OCI-LY7 (cell line): ENCODE measurements at regions not wholly inside any gene's neighbourhood (a gene's known extent, or its start where the extent isn't known, plus 50 kb on each side); places are given as distances from the start of the nearest gene placed in this dataset.

Source experiments
- BruUV-seq: library from RNA; stranded (reverse); fragments of 400-500 nt; replicated peaks from 2 replicates; lab custom pipeline; 2021; lab: Mats Ljungman, UMichigan
- CTCF ChIA-PET: fragments of 300-600 bp; sonication (Branson Sonifier 250); formaldehyde crosslinking; loops from one replicate; lab custom pipeline; 2022; ENCODE audit warnings: antibody characterized with exemption; ENCODE audit not compliant: unreplicated experiment; lab: Charles Lee
- POLR2A ChIA-PET: fragments of 300-600 bp; sonication (Branson Sonifier 250); formaldehyde crosslinking; loops from one replicate; lab custom pipeline; 2022; ENCODE audit warnings: antibody characterized with exemption; lab: Charles Lee
- DNase-seq: peaks from one replicate; pipeline ENCODE4 v3.0.0-alpha.2; 2015; ENCODE audit warnings: low spot score
- H2AFZ ChIP-seq: fragments of 200-600 bp; sonication (generic), shearing (Covaris generic); 2 replicates; pipeline ENCODE4 v1.6.1; 2014; ENCODE audit warnings: mild to moderate bottlenecking, antibody characterized with exemption, low read length, moderate library complexity
- H3K27ac ChIP-seq: fragments of 200-600 bp; sonication (generic); 2 replicates; pipeline ENCODE4 v1.5.1; 2014; ENCODE audit warnings: mixed run types, low read depth, mild to moderate bottlenecking, moderate library complexity, low read length, inconsistent platforms; ENCODE audit not compliant: poor library complexity, severe bottlenecking
- H3K36me3 ChIP-seq: fragments of 200-600 bp; sonication (generic); 2 replicates; pipeline ENCODE4 v1.6.1; 2014; ENCODE audit warnings: mild to moderate bottlenecking, antibody characterized with exemption, low read length, moderate library complexity, mixed read lengths; ENCODE audit not compliant: insufficient read depth
- H3K4me1 ChIP-seq: fragments of 200-600 bp; sonication (generic); 2 replicates; pipeline ENCODE4 v1.5.1; 2014; ENCODE audit warnings: mild to moderate bottlenecking, low read length; ENCODE audit not compliant: insufficient read depth, poor library complexity, severe bottlenecking
- H3K4me2 ChIP-seq: fragments of 200-600 bp; sonication (generic); 2 replicates; pipeline ENCODE4 v1.6.1; 2014; ENCODE audit warnings: mild to moderate bottlenecking, low read length
- H3K4me3 ChIP-seq: fragments of 200-600 bp; sonication (generic); 2 replicates; pipeline ENCODE4 v1.5.1; 2014; ENCODE audit warnings: mild to moderate bottlenecking, low read depth, low read length; ENCODE audit not compliant: poor library complexity, severe bottlenecking
- H3K79me2 ChIP-seq: fragments of 200-600 bp; sonication (generic); 2 replicates; pipeline ENCODE4 v1.6.1; 2016; ENCODE audit warnings: low read depth, mild to moderate bottlenecking, low read length, moderate library complexity, mixed read lengths; ENCODE audit not compliant: insufficient read depth
- H3K9me2 ChIP-seq: fragments of 200-600 bp; sonication (generic); 2 replicates; pipeline ENCODE4 v1.6.1; 2016; ENCODE audit warnings: mild to moderate bottlenecking, low read length, mixed read lengths; ENCODE audit not compliant: insufficient read depth
- H3K9me3 ChIP-seq: fragments of 200-600 bp; sonication (generic); 2 replicates; pipeline ENCODE4 v1.6.1; 2014; ENCODE audit warnings: mild to moderate bottlenecking, mixed run types, low read length, mixed read lengths
- H4K20me1 ChIP-seq: fragments of 200-600 bp; sonication (generic); 2 replicates; pipeline ENCODE4 v1.6.1; 2014; ENCODE audit warnings: mild to moderate bottlenecking, antibody characterized with exemption, low read length, moderate library complexity, mixed read lengths; ENCODE audit not compliant: insufficient read depth
- EZH2phosphoT487 ChIP-seq: fragments of 200-600 bp; sonication (generic); IDR thresholded peaks from 2 replicates; pipeline ENCODE4 v1.6.1; 2018; ENCODE audit warnings: low read depth, borderline replicate concordance, mild to moderate bottlenecking, mixed run types, antibody characterized with exemption, low read length, moderate library complexity, mixed read lengths
- intact Hi-C: fragments of 100-400 bp; cut with micrococcal nuclease; formaldehyde crosslinking; loops from one replicate; pipeline ENCODE4 v1.10.0; 2022; ENCODE audit not compliant: unreplicated experiment
- TF ChIP-seq, protein P1 (sequence below): fragments of 200-600 bp; sonication (generic); conservative IDR thresholded peaks from 2 replicates; pipeline ENCODE4 v1.5.1; 2014; ENCODE audit warnings: mild to moderate bottlenecking, antibody characterized with exemption, low read length, moderate library complexity, mixed read lengths

DNA sequence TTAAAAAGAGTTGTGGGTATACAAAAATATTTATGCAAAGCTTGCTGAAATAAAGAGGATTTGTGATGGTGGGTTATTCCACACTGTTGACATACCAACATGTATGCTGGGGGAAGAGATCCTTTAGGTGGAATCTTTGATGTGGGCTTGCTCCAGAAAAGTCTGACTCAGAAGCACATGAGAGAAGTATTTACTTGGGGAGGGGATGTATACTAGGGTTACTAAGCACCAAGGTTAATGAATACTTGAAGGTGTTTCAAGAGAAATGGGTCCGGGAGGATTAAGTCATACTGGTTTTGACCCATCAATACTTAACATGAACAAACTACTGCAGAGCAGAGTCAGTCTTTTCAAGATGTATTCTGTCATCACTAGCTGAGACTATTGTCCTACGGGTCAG lies 316.4 kb upstream of the GRIN3A start:
- H3K4me2 ChIP-seq, result no peak overlapping the region
- no TSS peak for BruUV-seq
- H3K79me2 ChIP-seq, result no peaks in the 10 kb centered on the region; the same call in 1 of the 2 replicates
- ChIA-PET CTCF (no interaction called here), POLR2A (interaction anchor here (0.6 kb wide), 1 partner anchor 173 kb away, joined by 3 read pairs; no protein-coding TSS in a partner anchor)
- no peak overlapping the region for H2AFZ ChIP-seq
- H4K20me1 ChIP-seq, result no peaks in the 10 kb centered on the region
- no peak overlapping the region for H3K4me3 ChIP-seq
- no peaks in the 10 kb centered on the region for H3K36me3 ChIP-seq
- no peak for DNase-seq
- intact Hi-C loops, result no loop called here
- TF ChIP-seq EZH2phosphoT487, result no peak
- TF ChIP-seq, protein P1, sequence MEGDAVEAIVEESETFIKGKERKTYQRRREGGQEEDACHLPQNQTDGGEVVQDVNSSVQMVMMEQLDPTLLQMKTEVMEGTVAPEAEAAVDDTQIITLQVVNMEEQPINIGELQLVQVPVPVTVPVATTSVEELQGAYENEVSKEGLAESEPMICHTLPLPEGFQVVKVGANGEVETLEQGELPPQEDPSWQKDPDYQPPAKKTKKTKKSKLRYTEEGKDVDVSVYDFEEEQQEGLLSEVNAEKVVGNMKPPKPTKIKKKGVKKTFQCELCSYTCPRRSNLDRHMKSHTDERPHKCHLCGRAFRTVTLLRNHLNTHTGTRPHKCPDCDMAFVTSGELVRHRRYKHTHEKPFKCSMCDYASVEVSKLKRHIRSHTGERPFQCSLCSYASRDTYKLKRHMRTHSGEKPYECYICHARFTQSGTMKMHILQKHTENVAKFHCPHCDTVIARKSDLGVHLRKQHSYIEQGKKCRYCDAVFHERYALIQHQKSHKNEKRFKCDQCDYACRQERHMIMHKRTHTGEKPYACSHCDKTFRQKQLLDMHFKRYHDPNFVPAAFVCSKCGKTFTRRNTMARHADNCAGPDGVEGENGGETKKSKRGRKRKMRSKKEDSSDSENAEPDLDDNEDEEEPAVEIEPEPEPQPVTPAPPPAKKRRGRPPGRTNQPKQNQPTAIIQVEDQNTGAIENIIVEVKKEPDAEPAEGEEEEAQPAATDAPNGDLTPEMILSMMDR, result no peak
- H3K27ac ChIP-seq, result no peak overlapping the region
- no peaks in the 10 kb centered on the region for H3K4me1 ChIP-seq
- H3K9me3 ChIP-seq, result no peaks in the 10 kb centered on the region
- H3K9me2 ChIP-seq, result no peaks in the 10 kb centered on the region

DNA sequence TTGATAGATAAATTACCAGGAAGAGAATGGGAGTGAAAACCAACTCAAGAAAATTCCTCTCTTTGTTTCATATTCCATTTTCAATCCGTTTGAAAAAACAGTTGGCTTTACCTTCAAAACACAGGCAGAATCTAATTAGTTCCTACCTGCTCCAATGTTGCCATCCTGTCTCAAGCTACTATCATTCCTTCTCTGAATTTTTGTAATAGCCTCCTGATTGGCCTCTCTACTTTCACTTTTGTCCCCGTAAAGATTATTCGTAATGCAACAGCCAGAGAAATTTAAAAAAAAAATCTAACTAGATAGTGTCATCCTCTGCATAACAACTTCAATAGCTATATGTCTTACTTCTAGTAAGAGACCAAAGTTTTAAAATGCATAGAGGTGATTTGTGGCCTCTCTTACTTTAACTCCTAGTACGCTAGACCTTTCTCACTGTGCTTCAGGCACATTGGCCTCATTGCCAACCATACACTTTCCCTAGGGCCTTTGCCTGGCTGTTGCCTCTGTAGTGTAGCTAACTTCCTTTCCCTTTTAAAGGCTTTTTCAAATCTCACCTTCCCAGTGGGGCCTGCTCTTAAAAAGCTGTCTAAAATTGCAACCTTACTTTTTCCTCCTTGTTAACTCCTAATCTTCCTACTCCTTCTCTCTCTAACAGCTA lies 311.3 kb upstream of the GRIN3A start:
- no peaks in the 10 kb centered on the region; the same call in 1 of the 2 replicates for H3K79me2 ChIP-seq
- no peaks in the 10 kb centered on the region for H4K20me1 ChIP-seq
- TF ChIP-seq EZH2phosphoT487, result no peak
- TF ChIP-seq, protein P1, result no peak
- H3K36me3 ChIP-seq, result no peaks in the 10 kb centered on the region
- no peak overlapping the region for H3K4me3 ChIP-seq
- no peaks in the 10 kb centered on the region for H3K4me1 ChIP-seq
- H3K9me2 ChIP-seq, result no peaks in the 10 kb centered on the region
- H2AFZ ChIP-seq, result no peak overlapping the region
- no peak overlapping the region for H3K4me2 ChIP-seq
- BruUV-seq, result no TSS peak
- intact Hi-C loops, result no loop called here
- POLR2A ChIA-PET, result interaction anchor here (0.6 to 0.8 kb wide), 3 partner anchors 52 to 636 kb away, joined by 3 read pairs; no protein-coding TSS in a partner anchor
- DNase-seq, result no peak
- no peaks in the 10 kb centered on the region for H3K9me3 ChIP-seq
- no peak overlapping the region for H3K27ac ChIP-seq
- CTCF ChIA-PET, result no interaction called here

DNA sequence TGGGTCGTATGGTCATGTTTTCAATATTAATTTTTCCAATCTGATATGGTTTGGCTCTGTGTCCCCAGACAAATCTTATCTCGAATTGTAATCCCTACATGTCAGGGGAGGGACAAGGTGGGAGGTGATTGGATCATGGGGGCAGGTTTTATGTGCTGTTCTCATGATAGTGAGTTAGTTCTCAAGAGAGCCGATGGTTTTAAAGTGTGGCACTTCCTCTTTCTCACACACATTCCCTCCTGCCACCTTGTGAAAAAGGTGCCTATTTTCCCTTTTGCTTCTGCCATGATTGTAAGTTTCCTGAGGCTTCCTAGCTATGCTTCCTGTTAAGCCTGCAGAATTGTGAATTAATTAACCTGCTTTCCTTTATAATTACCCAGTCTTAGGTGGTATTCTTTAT lies 309.1 kb upstream of the GRIN3A start:
- CTCF ChIA-PET, result no interaction called here
- H4K20me1 ChIP-seq, result no peaks in the 10 kb centered on the region
- BruUV-seq, result no TSS peak

More for the DNA sequence above, 309.1 kb upstream of the GRIN3A start:
- no peaks in the 10 kb centered on the region; the same call in 1 of the 2 replicates for H3K79me2 ChIP-seq
- intact Hi-C loops, result no loop called here
- POLR2A ChIA-PET, result no interaction called here
- no peaks in the 10 kb centered on the region for H3K9me3 ChIP-seq
- TF ChIP-seq, protein P1, result no peak
- TF ChIP-seq EZH2phosphoT487, result no peak
- DNase-seq, result no peak
- no peaks in the 10 kb centered on the region for H3K36me3 ChIP-seq
- H2AFZ ChIP-seq, result no peak overlapping the region
- no peak overlapping the region for H3K4me3 ChIP-seq
- H3K4me1 ChIP-seq, result no peaks in the 10 kb centered on the region
- H3K27ac ChIP-seq, result no peak overlapping the region
- H3K4me2 ChIP-seq, result no peak overlapping the region
- no peaks in the 10 kb centered on the region for H3K9me2 ChIP-seq
